GM19023 (cell line): ENCODE measurements at regions not wholly inside any gene's neighbourhood (a gene's known extent, or its start where the extent isn't known, plus 50 kb on each side); places are given as distances from the start of the nearest gene placed in this dataset.

Source experiments
- ATAC-seq: cut with Tn5 transposase; IDR thresholded peaks from one replicate; pipeline ENCODE4 v1.9.1; 2021; ENCODE audit warnings: mild to moderate bottlenecking, moderate library complexity; ENCODE audit not compliant: unreplicated experiment

DNA sequence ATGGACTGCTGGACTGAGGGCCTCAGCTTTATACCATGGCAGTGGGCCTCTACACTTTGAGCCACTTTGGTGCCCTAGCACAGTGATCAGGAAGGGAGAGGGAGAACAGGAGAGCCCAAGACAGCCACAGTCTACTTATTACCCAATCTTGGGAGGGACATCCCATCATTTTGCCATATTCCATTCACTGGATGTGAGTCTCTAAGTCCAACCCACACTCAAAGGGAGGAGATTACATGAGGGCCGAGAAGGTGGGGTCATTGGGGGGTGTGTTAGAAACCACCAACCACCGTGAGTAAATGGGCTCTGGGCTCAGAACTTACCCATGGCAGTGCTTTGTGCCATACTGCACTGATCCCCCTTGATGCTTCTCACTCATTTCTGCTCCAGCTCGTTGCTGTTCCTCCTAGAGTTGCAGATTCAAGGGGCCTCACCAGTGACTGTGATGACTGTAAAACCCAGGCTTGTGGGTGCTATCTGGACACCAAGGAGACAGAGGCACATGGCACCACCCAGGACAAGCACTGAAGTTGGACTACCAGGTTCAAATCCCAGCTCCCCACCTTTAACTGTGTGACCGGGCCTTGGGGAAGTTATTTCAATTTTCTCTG is 97.6 kb upstream of the RAB6C start:
- ATAC-seq, result no peak

DNA sequence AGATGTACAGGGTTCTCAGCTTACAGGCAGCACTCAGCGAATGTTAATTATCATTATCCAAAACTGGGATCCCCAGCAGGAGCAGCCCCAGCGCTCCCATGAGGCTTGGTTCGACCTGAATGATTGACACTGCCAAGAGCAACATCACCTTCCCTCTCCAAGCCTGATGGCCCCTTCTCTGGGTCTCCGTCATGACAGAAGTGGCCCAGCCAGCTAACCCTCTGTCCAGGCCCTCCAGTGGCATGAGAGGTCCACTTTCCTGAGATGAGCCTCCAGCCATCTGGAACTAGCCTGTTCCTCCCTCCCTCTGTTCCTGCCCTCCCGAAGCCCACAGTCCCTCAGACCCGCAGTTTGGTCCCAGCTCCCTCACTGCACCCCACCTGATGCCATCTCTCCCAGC is 97.0 kb upstream of the RAB6C start:
- no peak for ATAC-seq

DNA sequence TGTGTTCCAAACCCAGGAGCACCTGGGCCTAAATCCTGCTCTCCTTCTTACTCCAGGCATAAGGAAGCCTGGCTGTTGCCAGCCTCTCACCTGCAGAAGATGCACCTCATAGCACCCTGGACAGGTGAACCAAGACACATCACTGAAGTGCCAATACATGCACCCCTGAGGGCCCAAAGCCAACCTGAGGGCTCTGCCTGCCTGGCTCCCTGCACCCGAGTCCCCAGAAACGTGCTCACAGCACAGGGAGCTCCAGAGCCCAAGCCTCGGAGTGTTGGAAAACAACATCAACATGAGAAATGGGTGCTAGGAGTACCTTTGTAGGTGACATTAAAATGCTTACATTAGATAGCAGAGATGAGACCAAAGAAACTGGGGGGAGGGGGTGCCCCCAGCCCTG is 96.3 kb upstream of the RAB6C start:
- no peak for ATAC-seq

DNA sequence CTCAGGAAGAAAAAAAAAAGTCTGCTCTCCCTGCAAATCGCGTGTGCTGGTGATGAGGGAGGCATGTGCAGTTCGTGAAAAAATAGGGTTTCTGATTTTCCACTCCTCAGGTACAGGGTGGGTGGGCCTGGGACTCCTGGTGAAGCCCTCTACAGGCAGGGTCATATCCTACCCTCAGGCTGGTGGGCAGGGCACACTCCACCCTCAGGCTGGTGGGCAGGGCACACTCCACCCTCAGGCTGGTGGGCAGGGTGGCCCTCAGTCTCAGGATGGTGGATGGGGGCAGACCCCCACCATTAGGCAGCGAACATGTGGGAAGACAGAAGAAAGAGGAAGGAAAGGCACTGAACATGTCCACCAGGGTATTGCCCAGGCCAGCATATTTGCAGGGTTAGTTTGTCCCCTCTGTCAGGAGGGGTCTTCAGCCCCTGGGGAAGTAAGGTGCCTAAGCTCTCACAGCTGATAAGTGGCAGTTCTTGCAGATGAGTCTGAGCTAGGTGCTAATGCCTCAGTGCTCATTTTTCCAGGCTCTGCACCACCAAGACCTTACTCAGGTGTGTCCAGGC is 95.2 kb upstream of the RAB6C start:
- no peak for ATAC-seq

DNA sequence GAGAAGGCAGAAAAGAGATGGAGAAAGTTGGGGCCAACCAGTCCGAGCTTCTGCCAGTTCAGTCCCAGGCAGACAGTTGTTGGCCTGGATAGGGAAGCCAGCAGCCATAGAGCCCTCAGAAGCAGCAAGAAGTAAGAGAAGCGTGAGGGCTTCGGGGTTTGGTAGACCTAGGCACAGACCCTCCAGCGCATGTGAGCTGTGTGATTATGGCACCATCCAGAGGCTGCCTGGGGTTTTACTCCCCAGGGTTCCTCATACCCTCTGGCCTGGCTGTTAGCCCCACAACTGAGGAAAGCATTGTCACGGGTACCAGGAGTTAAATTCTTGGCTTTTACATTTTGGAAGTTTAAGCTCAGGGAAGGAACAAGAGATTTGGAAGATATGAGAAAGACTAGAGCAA is 93.7 kb upstream of the RAB6C start:
- ATAC-seq, result no peak

DNA sequence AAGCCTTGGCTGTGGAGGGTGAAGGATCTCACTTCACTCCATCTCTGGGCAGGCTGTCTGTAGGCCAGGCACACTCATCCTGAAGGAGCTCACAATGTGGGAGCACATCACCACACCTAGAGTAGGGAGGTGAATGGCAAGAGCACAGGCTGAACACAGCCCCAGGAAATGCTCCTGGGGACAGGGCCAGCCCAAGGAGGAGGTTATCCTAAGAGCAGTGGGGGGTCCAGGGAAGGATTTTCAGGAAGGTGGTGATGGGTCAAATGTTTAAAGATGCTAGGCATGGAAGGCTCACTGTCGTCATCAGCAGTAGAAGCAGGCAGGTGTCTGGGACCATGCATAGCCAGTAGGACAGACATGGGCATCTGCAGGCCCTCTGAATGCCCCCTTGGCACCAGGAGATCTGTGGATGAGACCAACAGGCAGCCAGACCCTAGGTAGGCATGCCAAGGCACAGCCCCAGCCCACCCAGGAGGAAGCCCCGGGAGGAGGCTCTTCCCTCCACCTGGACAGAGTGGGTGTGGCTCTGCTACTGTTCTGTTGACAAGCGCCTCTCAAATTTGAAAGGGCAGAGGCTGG is 91.7 kb upstream of the RAB6C start:
- no peak for ATAC-seq

DNA sequence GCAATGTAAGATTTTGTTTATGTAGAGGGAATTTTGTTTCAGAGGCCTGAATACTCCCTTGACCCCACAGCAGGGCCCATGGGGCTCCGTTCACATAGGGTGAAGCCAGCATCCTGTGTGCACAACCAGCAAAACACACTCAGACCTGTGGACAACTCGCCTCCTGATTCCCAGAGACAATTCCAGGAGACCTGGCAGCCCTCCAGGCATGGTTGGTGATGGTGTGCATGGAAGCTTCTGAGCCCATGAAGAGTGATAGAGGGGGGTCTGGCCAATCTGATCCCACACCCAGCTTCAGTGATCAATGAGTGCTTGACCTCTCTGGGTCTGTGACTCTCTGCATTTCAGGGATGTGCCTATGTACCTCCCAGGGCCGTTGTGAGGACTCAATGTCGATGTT is 91.0 kb upstream of the RAB6C start:
- no peak for ATAC-seq

DNA sequence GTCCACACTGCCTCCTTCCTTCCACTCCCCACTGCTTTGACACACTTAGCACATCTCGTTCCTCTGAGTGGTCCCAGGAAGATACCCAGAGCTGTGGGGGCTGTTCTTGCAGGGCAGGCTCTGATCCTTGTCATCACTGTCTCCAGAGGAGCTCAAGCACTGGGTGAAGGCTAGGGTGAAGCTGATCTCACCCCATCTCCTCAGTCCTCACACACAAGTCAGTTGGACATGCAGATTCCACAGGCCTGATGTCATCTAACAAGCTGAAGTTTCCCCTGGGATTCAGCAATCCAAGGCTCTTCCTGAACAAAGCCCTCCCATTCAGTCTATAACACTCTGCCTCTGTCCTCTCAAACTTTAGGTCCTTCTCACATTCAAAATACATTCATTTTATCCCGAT is 90.6 kb upstream of the RAB6C start:
- no peak for ATAC-seq

DNA sequence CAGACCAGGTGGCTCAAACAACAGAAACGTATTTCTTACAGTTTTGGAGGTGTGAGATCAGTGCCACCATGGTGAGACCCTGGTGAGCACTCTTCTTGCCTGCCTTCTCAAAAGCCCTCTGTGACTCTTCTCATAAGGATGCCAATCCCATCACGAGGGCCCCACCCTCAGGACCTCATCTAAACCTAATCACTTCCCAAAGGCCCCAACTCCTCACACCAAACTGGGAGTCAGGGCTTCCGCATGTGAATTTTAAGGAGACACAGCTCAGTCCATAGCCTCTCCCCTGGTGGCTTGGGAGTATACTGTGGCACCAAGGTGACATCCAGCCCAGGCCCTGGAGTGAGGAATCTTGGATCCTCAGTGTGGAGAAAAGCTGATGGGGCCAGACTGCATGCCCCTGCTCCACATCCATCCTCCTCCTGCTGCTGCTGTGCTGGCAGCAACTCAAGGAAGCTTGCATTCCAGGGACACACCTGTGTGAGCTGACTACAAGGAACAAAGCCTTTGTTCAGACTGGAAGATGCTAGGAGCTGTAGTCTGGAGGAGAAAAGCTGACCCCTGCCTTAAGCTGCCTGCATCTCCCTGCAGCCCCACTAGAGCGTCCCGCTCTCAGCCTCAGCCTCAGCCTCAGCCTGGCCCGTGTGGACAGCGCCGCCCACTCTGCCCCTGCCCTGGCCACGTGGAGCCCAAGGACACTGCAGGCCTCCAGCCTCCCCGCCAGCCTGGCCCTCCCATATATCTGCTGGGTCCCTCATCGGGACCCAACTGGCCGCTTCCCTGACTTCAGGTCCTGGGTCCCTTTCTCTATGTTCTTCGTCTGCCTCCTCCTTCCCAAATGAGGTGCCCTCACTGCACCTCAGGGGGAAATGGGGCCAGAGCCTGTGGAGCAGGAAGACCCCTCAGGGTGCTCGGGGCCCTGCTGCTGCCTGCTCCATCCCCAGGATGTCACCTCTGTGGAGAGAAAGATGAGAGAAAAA is 87.8 kb upstream of the RAB6C start:
- no peak for ATAC-seq

DNA sequence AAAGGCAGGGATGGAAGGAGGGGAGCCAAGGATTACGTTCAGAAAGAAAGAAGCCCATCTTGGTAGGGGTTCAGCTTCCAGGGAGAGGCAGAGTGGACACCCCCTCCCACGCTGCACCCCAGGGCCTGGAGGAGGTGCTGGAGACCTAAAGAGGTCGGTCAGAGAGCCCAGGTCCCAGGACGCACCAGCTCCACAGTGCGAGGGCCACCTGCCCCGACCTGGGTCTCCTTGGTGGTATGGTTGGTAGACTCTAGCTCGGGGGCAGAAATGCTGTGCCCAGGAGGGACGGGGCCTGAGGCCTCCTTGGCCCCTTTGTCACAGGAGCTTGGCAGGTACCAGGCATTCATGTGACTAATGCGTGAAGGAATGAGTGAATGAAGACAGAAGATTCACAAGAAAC is 87.1 kb upstream of the RAB6C start:
- ATAC-seq, result no peak

DNA sequence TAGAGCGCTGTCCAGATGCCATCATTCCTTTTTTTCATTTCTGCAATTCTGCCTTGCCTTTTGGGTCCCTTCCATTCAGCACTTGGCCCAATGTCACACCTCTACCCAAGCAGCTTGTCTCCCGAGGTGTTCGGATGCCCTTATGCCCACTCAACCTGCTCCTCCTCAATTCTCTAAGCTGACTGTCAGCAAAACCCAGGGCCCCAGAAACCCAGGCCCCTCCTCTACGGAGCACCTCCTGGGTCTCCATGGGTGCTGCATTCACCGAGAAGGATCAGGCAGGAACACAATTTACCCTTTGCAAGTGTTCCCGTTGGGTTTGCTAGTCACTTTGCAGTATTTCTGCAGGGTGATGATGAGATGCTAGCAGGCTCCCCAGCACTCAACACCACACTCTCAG is 86.7 kb upstream of the RAB6C start:
- no peak for ATAC-seq

DNA sequence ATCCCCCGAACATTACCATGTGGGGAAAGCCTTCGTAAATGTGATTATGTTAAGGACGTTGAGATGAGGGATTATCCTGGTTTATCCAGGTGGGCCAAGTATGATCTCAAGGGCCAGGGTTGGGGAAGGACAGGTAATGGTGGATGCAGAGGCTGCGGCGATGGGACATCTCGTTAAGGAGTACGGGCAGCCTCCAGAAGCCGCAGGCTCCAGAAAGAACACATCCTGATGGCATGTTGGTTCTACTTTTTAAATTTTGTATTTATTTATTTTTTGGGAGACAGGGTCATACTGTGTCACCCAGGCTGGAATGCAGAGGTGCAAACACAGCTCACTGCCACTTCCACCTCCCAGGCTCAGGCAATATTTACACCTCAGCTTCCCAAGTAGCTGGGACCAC is 86.2 kb upstream of the RAB6C start:
- ATAC-seq, result no peak

DNA sequence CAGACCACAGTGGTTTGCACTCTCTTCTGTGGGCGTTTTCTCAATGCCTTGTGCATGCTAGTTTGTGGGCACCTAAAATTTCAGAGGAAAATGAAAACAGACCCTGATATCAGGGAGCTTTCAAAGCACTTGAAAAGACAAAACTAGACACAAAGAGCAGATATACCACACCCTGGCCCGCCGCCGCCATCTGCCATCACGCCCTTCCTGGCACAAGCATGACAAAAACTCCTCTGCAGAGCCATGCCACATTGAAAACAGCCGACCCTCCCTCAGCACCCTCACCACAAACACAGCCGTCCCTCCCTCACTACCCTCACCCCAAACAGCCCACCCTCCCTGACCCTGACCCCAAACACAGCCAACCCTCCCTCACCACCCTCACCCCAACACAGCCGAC is 84.8 kb upstream of the RAB6C start:
- no peak for ATAC-seq

DNA sequence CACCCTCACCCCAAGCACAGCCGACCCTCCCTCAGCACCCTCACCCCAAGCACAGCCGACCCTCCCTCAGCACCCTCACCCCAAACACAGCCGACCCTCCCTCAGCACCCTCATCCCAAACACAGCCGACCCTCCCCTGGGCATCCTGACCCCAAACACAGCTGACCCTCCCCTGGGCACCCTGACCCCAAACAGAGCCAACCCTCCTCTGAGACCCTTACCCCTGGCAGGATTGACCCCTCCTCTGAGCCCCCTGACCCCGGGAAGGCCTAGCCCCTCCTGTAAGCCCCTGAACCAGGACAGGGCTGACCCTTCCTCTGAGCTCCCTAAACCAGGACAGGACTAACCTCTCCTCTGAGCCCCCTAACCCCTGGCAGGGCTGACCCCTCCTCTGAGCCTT is 84.4 kb upstream of the RAB6C start:
- ATAC-seq, result no peak

DNA sequence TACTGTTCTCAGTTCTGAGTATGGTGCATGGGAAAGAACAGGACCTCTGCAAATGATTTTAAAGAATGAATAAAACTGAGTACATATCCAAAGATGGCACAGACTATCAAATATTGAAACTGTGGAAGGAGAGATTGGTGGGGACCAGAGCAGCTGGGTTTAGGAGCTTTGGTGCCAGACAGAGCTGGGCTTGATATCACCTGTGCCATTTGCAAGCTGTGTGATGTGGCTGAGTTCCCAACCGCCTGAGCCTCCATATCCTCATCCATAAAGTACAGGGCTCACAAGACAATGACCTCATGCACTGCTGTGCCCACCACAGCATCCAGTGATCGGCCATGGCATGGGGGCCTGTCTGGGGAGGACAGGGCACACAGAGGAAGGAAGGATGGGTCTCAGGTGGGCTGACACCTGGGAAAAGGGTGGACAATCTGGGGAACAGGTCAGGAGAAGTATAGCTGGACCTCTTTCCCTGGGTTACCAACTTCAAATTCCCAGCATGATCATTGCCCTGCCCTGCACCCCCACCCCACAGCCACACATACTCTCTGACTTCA is 83.9 kb upstream of the RAB6C start:
- ATAC-seq, result no peak

DNA sequence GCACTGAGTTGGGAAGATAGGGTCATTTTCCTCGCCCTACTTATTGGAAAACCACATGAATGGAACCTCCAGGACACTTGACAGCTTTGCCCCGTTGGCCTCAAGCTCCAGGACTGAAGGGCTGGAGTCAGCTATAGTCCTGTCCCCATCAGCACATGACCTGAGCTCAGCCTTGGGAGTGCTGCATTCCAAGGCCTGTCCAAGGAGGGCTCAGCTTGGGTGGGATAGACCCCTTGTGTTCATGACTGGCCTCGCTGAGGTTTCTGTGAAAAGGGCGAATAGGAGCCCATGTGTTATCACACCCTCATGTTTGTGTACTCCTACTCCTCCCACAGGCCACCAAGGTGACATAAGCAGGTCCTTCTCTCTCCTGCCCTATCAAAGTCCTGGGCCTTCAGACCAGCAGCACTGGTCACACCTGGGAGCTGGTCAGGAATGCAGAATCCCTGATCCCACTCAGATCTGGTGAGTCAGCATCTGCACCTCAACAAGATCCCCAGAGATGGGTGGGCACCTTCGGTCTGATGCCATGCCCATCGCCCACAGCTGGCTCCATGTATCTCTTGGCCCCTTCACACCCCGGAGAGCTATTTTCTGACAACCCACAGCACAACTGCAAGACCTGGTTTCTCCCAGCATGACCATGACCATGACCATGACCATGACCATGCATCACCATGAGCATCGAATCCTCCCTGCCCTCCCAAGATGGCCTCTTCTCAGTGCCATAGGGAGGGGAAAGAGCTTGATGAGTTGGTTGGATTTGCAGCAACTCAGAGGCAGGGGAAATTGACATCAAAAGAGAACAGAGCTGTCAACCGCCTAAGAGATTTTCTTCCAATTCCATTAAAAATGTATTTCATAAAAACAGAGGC is 83.0 kb upstream of the RAB6C start:
- ATAC-seq, result no peak

DNA sequence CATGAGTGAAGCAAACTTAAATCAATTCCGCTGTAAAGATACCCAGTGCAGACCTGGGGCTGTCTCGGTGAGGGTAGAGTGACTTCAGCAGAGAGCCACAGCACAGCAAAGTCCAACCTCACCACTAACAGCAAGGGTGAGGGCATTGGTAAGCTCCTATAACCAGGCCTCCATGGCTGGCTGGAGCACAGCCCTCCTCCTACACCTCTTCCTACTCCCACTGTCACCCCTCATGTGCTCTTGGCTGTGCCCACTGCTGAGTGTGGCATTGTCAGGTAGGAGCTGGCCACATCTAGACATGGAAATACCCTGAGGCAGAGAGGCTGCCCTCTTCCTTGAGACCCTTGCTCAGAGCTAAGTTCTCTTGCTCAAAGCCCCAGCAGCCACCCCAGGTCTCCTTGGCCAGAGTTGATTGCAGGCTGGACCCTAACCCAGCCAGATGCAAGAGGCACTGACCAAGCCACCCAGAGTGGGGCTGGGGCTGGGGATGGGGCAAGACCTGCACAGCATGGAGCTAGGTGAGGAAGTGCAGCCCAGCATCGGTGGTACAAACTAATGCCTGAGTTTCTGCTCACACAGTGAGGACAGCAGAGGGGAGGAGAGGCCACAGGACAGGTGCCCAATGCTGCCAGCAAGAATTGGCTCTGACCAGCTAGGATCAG is 77.6 kb upstream of the RAB6C start:
- no peak for ATAC-seq

DNA sequence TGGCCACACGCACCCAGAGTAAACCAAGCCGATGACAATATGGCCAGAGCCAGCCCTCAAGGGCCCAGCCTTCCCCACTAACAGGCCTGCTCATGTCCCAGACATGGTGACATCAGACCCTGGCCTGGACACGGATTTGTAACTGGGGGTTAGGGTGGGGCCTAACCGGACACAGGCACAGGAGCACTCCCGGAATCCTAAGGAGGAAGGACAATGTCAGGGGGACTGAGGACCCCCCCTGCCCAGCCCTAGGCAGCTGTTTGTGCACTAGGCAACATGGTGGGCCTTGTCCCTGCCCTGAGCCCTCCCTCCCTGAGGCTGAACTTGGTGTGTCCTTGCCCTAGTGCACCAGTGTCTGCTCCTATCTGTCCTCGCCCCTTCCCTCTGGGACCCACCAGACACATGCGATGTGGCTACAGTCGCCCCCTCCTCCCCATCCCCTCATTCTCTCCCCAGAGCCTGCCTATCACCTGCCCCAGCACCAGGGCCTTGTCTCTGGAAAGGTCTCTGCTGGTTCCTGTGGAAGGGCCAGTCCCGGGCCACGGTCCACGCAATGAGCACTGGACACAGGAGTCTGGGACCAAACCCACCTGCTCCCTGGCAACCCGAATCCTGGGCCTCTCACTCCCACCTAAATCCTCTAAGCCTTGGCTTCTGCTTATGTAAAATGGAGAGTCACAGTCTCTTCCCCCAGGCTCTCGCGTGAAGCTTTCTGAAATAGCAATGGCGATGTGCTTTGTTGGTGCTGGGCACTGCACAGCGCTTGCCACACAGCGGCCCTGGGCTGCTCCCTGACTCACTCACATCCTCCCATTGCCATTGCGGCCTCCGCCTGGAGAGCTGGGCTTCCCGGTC is 76.5 kb upstream of the RAB6C start:
- ATAC-seq, result no peak
